Bone marrow (tissue), 2 donors: ENCODE measurements at regions not wholly inside any gene's neighbourhood (a gene's known extent, or its start where the extent isn't known, plus 50 kb on each side); places are given as distances from the start of the nearest gene placed in this dataset.

ENCODE experiments used
- DNase-seq, 2 donors: peaks; one replicate each; lab custom pipeline; 2025; lab: John Stamatoyannopoulos, UW

DNA sequence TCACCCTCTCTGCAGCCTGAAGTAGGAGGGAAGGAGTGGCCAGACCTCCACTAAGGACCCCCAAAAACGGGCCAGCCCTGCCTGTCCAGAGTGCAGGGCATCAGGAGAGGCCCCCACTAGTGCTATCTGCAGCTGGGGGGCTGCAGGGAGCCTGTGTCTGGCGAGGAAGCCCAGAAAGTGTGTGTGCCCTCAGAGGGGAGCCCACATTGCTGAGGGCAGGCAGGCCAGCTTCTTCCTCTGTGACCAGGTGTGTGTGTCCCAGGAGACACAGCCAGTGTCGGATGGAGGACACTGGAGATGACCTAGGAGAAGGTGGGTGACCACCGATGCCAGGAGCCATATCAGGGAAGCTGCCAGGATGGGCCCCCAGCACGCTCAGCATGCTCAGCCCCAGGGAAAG is 218.7 kb downstream of the IRX2 start:
- DNase-seq = no peak

DNA sequence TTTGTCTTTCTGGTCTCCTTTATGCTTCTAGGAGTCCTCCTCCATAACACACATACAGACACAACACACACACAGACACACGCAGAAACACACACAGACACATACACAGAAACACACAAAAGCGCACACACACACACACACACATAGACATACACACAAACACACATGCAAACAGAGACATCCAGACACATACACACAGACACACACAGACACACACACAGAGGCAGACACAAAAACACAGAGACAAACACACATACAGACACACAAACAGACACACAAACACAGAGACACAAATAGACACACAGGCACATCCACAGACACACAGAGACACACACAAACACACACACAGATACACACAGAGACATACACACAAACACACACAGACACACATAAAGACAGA is 220.2 kb downstream of the IRX2 start:
- DNase-seq = no peak

DNA sequence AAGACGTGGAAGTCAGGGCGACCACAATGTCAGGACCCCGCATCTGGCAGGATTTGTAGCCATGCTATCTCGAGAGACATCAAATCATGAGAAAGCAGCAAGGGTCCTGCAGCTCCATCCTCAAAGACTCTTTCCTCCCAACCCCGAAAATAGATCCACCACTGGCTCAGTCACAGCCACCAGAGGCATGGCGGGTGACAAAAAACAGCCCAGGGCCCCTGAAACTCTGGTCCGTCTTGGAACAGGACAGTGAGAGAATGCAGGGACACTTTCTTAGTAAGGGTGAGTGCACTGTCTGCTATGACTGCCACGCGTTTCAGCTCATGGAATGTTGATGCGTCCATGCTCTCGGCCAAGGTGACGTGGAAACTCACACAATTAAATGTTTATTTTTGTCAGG is 220.9 kb downstream of the IRX2 start:
- DNase-seq = no peak

GRCh38 chr5:2529371-2530092 is 221.9 kb downstream of the IRX2 start:
- DNase-seq = no peak

DNA sequence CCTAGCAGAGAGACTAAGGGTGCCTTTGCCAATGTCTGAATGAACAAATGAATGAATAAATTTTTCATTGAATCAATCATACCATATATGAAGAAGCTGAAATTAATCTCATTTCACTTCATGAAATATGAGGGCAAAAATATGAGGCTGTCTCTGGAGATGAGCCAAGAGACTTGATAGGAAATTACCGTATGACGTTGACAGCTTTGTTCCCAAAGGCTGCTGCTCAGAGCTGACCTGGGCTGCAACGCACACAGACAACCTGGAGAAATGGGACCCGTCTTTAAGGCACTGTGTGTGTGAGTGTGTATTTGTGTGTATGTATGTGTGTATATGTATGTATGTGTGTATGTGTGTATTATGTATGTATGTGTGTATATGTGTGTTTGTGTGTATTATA is 226.1 kb downstream of the IRX2 start:
- DNase-seq = no peak

GRCh38 chr5:2524620-2525019 is 226.9 kb downstream of the IRX2 start:
- no peak for DNase-seq

DNA sequence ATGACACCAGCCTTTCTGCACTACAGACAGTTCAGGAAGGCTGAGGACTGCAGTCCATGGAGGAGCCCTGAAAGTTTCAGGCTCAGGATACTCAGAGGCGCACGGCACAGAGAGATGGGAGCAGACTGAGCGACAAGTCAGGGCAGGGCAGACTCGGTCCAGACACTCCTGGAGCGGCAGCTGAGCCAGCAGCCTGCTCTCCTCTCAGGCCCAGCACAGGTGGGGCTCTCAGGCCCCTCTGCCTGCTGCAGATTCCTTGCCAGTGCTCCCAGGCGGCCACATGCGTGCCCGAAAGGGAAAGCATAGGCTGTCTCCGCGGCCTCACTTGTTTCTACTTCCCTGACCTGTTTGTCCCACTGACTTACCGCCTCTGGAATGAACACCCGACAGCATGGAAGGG is 228.3 kb downstream of the IRX2 start:
- no peak for DNase-seq

DNA sequence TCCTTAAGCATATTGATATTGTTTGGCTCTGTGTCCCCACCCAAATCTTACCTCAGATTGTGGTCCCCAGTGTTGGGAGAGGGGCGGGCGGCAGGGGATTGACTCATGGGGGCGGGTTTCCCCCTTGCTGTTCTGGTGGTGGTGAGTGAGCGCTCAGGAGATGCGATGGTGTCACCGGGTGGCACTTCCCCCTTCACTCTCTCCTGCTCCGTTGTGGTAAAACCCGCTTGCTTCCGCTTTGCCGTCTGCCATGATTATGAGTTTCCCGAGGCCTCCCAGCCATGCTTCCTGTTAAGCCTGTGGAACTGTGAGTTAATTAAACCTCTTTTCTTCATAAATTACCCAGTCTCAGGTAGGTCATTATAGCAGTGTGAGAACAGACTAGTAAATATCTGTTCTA is 229.1 kb downstream of the IRX2 start:
- DNase-seq = no peak

DNA sequence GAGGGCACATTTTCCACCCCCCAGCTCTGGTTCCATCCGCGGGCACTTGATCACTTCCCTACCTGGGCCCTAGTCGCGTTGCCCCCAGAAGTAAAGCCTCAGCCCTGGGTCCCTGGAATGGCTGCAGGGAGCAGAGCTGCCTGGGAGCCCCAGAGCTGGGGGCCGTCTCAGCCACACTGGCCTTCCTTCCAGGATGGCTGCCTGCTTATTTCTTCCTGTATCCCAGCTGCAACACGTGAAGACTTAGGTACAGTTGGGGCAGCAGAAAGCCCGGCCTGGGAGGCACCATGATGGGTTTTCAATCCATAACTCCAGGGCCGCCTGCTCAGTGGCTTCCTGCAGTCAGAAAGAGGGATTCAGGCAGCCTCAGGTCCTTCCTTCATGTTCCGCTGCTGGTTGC is 232.3 kb downstream of the IRX2 start:
- no peak for DNase-seq

GRCh38 chr5:2517451-2517850 is 234.0 kb downstream of the IRX2 start:
- no peak for DNase-seq

DNA sequence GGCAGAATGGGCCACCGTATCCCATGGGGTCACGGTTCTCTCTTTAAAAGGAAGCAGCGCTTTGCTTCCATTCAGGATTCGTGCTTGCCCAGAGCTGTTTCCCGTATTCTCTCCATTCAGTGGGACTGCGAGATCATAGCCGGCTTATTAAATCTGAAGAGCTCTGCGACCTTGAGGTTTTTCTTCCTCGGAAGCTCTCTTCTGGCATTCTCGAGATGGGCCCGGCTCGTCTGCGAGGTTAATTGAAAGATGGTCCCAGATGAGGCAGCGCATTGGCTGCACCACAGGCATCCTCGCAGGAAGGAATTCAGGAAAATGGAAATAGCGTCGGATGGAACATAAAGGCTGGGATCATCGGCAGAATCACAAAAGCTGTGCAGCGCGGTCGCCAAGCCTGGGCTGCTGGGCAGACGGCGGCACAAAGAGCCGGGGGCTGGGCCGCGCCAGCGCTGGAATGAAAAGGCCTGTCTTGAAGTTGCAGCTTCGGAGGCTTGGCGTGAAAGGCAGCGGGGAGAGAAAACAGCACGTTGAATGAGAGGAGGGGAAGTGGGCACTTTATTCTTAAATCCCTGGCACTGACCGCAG is 236.2 kb downstream of the IRX2 start:
- DNase-seq = no peak

DNA sequence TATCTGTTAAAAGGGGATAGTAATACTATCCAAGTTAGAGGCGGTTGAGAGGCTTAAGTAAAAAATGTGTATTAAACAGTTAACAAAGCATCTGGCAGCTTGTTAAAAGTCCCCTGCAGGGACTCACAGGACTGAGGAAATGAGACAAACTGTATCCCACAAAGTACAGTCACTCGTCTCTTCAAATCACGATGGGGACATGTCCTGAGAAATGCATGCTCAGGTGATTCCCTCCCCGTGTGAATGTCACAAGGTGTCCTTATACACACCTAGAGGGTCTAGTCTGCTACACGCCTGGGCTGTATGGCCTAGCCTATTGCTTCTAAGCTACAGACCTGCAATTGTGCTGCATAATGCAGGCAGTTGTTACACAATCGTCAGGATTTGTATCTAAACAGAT is 237.0 kb downstream of the IRX2 start:
- DNase-seq = no peak

GRCh38 chr5:2511706-2512105 is 239.8 kb downstream of the IRX2 start:
- DNase-seq = no peak

DNA sequence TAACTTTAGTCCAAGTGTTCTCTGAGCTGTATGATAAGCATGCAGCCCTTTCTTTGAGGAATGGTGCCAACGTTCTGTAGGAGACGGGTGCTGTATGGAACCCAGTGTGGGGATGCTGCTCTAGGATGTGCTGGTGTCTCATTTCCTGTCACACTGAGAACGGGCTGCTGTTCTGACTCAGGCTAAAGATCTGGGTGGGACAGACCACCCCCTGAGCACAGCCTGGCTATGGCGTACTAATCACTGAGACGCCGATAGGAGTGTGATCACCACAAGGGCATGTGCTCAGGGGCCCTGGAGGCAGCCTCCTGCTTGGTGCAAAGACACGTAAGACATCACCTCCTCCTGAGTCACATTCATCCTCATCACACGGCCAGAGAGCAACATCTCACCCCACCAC is 240.4 kb downstream of the IRX2 start:
- no peak for DNase-seq

DNA sequence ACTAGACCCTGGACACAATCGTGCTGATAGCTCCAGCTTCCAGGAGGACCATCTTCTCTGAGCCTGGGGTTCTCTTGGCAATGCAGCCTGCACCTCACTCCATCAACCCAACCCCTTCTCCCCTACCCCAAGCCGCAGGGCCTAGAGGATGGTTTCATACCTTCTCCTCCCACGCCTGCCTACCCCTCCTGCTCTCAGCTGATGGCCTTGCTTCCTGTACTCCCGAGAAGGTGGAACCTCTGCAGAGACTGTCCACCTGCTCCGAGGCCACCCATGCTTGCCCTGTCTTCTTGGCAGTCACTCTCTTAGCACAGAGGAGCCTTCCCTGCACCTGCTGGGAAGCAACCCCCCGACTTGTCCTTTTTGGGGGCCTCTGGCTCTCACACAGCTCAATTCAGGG is 241.9 kb downstream of the IRX2 start:
- DNase-seq = no peak

DNA sequence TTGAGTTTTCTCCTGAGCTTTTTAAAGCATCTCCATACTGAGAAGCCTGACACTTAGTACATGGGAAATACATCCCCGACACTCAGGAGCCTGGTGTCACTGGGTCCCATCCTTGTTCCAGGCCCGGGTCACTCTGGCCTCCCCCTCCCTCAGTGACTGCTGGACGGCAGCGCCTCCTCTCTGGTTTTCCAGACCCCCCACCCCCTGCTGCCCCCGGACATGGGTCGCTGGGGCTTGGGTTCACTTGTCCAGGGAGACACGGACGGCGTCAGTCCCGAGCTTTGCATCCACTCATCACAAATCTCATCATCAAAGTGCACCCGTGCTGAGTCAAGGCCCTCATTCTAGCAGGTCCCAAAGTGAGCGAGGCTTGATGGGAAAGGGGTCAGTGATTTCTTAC is 243.0 kb downstream of the IRX2 start:
- no peak for DNase-seq

DNA sequence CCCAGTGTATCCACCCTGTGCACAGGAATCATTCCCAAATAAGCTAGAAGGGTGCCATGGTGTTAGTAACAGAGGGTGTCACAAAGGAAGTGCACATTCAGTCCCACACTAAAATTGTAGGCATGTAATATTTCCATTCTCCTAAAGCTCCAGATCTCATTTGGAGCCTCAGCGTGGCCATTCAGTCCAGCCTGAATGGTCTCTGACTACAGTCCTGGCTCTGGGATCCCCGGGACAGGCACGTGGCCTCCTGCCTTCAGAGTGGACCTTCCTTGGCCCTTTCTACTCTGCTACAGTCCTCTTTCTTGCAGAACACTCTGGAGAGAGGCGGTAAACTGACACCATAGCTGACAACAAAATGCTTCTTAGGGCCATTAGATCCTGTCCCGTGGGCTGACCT is 243.9 kb downstream of the IRX2 start:
- DNase-seq = no peak

- no peak for DNase-seq
These were observed 244.9 kb downstream of the IRX2 start for GRCh38 chr5:2506603-2507002.

DNA sequence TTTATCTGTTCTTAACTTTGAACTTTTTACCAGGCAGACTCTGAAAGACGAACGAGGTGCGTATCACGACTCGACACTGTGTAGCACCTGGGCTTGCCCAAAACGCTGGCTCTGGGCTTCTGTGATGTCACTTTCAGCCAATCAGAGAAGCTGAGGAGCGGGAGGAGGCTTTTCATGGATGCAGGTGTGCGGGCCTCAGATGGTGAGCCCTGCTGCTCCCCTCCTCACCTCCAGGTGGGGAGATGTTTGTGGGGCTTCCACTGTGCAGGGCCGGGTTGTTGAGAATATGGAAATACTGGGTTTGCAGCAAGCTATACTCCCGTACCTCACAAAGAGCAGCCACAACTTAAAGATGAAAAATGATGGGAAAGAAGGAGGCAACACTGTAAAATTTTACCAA is 246.3 kb downstream of the IRX2 start:
- no peak for DNase-seq

GRCh38 chr5:2502970-2503594 is 248.4 kb downstream of the IRX2 start:
- no peak for DNase-seq

DNA sequence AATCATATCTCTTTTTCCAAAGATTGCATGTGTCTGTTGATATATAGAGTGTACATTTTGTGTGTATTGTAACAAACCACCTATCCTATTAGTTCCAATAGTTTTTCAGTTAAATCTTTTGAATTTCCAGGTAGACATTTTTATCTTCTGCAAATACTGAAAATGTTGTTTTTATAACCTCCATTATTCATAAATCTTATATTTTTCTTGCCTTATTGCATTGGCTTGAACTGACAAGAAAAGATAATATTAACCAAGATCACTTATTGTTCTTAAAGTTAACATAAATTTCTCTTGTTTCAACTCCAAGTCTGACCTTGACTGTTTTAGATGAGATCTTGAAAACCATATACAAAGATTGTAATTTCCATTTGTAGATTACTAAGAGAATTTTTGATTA is 251.6 kb downstream of the IRX2 start:
- DNase-seq = no peak

GRCh38 chr5:2496891-2497290 is 254.6 kb downstream of the IRX2 start:
- DNase-seq = no peak

DNA sequence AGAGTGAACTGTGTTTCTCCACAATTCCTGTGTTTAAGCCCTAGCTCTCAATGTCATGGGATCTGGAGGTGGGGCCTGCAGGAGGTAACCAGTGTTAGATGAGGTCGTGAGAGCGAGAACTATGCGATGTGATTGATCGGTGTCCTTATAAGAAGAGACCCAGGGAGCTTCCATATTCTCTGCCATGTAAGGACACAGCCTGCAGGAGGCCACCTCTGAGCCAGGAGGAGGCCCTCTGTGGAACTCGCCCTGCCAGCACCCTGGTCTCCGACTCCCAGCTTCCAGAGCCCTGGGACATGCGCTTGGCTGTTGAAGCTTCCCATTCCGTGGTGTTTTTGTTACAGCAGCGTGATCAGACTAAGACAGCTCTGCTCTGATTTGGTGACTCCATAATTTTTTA is 255.4 kb downstream of the IRX2 start:
- DNase-seq = no peak

DNA sequence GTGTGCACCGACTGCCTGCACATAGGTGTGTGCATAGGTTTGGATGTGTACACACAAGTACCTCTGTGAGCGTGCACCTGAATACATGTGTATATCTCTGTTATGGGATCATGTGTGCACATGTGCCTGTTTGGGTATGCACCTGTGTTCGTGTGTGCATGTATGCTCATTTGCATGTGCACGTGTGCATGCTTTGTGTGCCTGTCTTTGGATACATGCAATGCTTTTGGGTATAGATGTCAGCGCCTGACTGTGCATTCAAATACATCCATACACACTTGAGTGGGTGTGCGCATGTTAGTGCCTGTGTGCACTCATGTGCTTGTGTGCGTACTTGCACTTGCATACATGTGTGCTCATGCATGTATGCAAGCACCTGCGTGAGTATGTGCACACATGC is 258.1 kb downstream of the IRX2 start:
- no peak for DNase-seq
